PFSK-1 (cell line): ENCODE measurements at regions not wholly inside any gene's neighbourhood (a gene's known extent, or its start where the extent isn't known, plus 50 kb on each side); places are given as distances from the start of the nearest gene placed in this dataset.

Experiments used
- FOXP2 ChIP-seq: optimal IDR thresholded peaks from 2 replicates; pipeline ENCODE3; 2011; ENCODE audit warnings: borderline replicate concordance, control low read depth, inconsistent platforms; ENCODE audit not compliant: insufficient read depth; ENCODE audit errors: extremely low read length, extremely low read depth
- POLR2AphosphoS5 ChIP-seq: IDR thresholded peaks from 2 replicates; pipeline ENCODE4 v1.6.1; 2012; ENCODE audit warnings: low read depth, mild to moderate bottlenecking, control low read depth, low read length, moderate library complexity
- REST ChIP-seq, 2 experiments: IDR thresholded peaks; 2 replicates each; pipeline versions ENCODE4 v1.6.1 to v1.8.0; 2011 to 2012; ENCODE audit warnings: low read depth in 2 of 2, low read length in 2 of 2, control low read depth in 1 of 2, inconsistent platforms in 1 of 2, mild to moderate bottlenecking in 1 of 2, moderate library complexity in 1 of 2; ENCODE audit not compliant: insufficient read depth in 1 of 2
- TAF1 ChIP-seq: IDR thresholded peaks from 2 replicates; pipeline ENCODE4 v1.6.1; 2012; ENCODE audit warnings: low read length, control low read depth, borderline replicate concordance; ENCODE audit not compliant: insufficient read depth

- TF ChIP-seq TAF1 (no peak), POLR2AphosphoS5 (no peak), REST (IDR thresholded peaks at IDR 0.05; ENCODE audit: insufficient read depth in 1 of 2, low read depth in 2 of 2, low read length in 2 of 2) (no peak), FOXP2 (no peak)
These were observed 130.6 kb downstream of the SMAD6 start for GRCh38 chr15:66832664-66833063.
